CD4-positive, alpha-beta T cell treated with Interleukin-15 for 1 hour (primary cell): ENCODE measurements at regions not wholly inside any gene's neighbourhood (a gene's known extent, or its start where the extent isn't known, plus 50 kb on each side); places are given as distances from the start of the nearest gene placed in this dataset.

ENCODE experiments used
- DNase-seq: peaks from one replicate; pipeline ENCODE4 v3.0.0-alpha.2; 2020

- DNase-seq, result no peak
Observed at GRCh38 chr2:211068108-211068780, 511.8 kb downstream of the CPS1 start.

- DNase-seq, result no peak
Observed at GRCh38 chr2:211070547-211070946, 514.1 kb downstream of the CPS1 start.

DNA sequence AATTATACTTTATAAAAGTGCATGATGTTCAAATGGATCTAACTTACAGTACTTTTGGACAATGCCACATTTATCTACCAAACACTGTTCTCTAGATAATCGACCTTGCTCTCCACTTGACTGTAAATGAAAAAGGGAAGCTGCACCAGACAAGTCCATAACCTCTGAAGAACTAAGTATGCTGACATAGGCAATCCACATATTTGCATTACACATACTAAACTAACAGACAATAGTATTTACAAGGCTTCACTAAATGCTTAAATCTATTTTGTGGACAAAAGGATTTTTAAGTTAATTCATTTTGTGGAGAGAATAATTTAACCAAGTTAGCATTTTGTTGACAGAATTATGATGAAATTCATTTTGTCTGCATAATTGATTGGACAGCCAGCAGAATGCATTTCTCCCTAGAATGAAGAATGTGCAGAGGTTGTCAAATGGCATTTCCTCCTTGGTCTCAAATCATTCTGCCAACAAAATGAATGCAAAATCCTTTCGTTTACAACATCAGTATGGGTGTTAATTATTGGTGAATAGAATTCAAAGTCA, 520.9 kb downstream of the CPS1 start:
- DNase-seq, result no peak

DNA sequence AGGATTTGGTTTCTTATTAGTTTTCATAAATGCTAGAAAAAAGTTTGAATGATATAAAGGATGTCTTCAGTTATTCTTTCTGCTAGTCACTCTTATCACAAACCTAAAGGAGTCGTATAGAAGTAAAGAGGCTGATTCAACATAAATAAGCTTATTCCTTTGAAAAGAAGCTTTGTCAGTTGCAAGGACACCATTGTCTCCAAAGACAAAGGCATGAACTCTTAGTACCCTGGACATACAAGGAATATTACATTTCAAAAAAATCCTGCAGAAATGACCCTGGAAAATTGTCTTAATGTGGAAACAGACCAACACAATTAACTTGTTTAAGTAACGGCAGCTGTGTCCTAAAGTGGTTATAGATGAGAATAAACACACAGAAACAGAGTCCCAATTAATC, 528.0 kb downstream of the CPS1 start:
- DNase-seq, result no peak

DNA sequence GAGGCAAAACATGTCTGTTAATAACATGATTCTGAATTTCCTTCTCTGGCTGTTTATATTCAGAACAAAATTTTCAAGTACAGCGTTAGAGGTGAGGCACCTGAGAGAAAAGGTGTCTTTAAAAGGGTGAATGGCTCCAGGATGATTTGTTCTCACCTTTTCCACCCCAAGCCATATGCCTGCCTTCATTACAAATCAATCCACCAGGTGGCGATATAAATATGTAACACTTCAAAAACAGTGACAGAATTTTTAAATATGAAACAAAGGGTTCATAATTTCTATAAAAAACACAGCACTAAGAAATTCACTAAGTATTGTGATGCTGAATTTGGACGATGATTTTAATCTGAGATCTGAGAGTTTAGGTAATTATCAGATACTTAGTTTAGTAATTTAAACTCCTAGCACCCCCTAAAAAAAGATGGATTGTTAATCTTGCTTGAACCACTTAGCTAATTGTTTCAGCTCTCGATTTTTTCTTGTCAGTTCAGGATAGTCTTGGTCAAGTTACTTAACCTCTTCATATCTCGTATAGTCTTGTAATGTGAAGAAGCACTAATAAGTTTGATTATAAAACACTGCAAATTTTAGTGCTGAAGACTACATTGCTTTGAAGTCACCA, 528.8 kb downstream of the CPS1 start:
- no peak for DNase-seq

DNA sequence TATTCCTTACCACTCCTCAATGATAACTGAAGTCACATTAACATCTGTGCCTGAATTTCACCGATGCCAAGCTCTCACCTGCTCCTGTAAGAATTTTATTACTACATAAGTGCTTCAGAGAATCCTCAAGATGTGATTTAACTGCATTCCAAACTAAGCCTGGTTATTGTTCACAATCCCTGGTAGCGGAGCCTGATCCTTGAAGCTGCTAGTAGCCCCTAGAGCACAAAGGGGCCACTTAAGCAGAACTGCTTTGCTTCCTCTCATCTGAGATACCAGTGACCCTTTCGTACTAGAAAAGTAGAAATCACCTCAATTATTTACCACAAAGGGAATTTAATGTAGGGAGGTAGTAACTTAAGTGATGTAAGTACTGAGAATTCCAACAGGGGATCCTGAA, 529.6 kb downstream of the CPS1 start:
- DNase-seq, result no peak

DNA sequence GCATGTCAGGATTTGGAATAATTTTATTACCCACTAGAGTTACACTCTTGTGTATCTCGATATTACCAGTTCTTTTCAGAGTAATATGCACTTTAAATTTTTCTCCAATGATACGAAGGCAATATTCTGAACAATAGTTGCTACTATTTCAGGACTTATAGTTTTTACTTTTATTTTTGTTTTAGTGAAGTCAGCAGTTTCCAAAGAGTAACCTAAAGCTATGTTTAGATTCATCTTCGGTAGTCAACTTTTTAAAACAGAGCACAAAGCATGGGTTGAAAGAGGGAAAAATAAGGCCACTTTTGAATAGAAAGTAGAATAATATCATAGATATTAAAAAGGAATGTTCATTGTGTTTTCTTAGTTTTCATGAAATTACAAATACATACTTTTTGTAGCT, 532.7 kb downstream of the CPS1 start:
- no peak for DNase-seq

DNA sequence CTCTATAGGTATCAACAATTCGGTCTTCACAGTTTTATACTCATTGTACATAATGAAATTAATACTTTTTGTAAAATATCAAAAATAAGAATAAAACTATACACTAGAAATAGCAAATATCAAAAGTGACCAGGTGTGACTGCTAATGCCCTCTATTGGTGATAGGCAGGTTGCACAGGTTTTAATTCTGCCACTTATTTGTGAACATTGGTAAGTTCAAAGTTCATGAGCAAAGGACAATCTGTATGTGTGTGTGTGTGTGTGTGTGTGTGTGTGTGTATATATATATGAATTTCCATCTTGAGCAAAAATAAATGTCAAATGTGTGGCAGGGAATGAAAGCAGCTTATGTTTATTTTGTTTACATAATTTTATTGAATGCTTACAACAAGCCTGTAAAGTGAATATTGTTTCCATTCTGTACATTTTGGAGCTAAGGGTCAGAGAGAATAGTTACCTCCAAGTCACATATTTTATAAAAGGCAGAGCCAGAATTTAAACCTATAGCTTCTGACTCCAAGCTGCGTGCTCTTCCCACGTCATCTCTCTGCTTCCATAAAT, 537.4 kb downstream of the CPS1 start:
- DNase-seq, result no peak

DNA sequence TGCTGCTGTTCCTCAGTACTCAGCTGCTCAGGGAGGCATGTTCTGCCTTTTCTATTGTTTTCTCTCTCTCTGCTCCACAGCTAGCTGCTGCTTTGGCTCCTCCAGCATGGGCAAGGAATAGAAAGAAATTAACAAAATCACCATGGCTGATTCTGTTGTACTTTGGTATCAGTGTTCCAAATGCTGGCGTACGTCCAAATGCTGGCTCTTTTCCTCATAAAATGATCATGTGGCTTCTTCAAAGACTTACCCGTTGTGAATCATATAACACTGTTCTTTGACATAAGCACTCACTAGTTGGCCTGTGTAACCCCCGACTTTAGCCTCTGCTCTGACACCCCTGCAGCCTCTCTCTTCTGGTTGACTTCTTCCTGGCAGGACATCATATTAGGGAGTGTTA, 547.6 kb downstream of the CPS1 start:
- DNase-seq, result no peak

DNA sequence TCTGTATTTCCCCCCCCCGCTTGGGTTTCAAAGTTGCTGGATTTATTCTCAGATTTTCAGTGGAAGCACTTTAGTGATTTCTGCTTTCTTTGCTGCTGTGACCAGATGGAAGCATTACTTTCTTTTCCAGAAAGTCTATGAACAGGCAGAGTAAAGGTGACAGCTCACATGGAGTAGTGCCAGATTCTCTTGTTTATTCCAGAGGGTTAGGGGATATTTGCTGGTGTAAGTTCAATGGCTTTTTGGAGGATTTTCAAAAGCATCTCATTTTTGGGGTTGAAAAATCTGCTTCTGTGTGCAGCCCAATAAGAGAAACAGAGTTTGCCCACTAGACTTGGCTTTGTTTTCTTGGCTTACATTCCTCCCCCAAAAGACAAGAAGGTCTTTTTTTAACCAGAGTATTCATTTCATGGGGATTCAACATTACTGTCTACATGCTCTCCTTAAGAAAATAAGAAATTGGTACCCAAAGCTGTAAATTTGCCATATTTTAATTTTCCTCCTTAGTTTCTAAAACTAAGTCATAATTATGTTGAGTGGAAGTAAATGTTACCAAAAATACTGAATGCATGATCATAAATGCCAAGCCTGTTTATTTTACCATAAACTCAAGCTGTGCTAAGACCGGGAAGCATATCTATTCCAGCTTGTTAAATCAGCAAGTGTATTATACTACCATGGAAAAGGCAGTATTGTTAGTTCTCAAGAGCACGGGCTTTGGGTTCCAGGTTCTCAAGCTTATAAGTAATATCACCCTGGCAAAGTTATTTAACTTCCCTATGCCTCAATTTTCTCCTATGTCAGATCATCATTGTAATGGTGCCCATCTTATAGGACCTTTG, 557.2 kb downstream of the CPS1 start:
- DNase-seq, result no peak

- DNase-seq, result no peak
Observed at GRCh38 chr2:211114826-211115455, 558.5 kb downstream of the CPS1 start.

GRCh38 chr2:211117026-211117425, 560.6 kb downstream of the CPS1 start:
- no peak for DNase-seq

DNA sequence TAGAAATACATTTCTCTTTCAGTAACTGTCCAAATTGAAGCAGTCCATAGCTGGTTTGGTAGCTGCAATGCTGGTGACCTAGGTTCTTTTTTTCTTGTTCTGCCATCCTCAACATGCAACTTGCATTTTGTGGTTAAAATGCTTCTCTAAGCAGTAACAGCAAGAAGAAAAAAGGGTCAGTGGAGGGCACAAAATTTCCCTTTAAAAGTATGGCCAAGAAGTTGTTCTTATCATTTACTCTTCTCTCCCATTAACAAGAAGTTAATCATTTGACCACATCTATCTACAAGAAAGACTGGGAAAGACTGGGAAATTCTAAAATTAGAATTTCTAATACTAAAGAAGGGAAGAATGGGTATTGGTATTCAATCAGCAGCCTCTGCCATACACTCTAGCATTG, 569.9 kb downstream of the CPS1 start:
- DNase-seq, result no peak

DNA sequence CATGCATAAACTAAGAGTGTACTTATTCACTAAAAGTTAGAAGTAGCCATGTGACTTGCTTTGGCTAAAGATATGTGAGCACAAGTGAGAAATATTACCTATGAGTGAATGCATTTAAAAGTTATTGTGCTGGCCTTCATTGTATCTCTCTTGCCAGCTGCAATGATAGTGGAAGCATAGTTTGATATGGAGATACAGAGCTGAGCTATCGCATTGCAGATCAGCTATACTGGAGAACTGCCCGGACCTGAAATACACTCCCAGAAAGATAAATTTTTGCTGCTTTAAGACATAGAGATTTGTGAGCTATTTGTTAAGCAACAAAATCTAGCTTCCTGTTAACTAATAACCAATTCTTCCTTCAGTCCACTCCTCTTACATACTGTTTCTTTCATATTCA, 571.1 kb downstream of the CPS1 start:
- DNase-seq, result no peak

- no peak for DNase-seq
Observed at GRCh38 chr2:211128287-211128686, 571.9 kb downstream of the CPS1 start.

- DNase-seq, result no peak
Observed at GRCh38 chr2:211129798-211130197, 573.4 kb downstream of the CPS1 start.

- DNase-seq, result no peak
Observed at GRCh38 chr2:211132046-211132445, 575.6 kb downstream of the CPS1 start.

DNA sequence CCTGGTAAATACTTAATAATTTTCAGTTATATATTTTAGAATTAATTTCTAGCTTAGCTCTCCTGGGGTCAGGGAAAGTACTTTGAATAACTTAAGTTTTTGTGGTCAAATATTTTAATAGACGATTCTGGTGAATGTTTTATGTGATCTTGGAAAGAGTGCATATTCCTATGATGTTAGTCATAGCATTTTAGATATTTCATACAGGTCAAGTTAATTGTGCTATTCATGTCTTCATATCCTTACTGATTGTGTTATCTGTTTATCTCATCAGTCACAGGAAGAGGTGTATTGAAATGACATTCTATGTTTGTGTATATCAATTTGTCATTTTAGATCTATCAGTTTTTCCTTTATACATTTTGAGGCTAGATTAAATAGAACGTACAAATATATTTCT, 576.2 kb downstream of the CPS1 start:
- DNase-seq, result no peak

DNA sequence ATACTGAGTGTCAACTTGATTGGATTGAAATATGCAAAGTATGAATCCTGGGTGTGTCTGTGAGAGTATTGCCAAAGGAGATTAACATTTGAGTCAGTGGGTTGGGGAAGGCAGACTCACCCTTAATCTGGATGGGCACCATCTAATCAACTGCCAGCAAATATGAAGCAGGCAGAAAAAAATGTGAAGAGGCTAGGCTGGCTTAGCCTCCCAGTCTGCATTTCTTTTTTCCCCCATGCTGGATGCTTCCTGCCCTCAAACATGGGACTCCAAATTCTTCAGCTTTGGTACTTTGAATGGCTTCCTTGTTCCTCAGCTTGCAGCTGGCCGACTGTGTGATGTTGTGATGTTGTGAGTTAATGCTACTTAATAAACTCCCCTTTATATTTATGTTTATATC, 577.4 kb downstream of the CPS1 start:
- no peak for DNase-seq

GRCh38 chr2:211138551-211138950, 582.2 kb downstream of the CPS1 start:
- no peak for DNase-seq

DNA sequence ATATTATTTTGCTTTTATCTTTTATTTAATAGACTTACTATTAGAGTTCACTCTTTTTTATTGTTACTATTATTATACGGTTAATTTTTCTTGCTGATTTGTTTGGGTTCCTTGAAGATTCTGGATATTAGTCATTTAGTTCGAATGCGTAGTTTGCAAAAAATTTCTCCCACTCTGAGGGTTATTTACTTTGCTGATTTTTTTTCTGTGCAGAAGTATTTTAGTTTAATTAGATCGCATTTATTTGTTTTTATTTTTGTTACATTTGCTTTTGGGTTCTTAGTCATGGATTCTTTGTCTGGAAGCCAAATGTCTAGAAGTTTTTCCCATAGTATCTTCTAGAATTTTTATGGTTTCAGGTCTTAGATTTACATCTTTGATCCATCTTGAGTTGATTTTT, 585.2 kb downstream of the CPS1 start:
- DNase-seq, result no peak

GRCh38 chr2:211144078-211144477, 587.7 kb downstream of the CPS1 start:
- DNase-seq, result no peak
